ENCODE measurements at regions not wholly inside any gene's neighbourhood (a gene's known extent, or its start where the extent isn't known, plus 50 kb on each side); places are given as distances from the start of the nearest gene placed in this dataset.

- H3K27ac ChIP-seq (ENCODE audit: low read depth in 2 of 2, low read length in 2 of 2) = no peak overlapping the region
- H3K9me3 ChIP-seq (ENCODE audit: control insufficient read depth in 2 of 2, low read length in 2 of 2) = no peaks in the 10 kb centered on the region
- no peaks in the 10 kb centered on the region for H3K36me3 ChIP-seq (ENCODE audit: control insufficient read depth in 2 of 2, insufficient read depth in 2 of 2, low read length in 2 of 2)
- no peaks in the 10 kb centered on the region for H3K27me3 ChIP-seq (ENCODE audit: control insufficient read depth in 2 of 2, insufficient read depth in 2 of 2, low read length in 2 of 2)
- no peaks in the 10 kb centered on the region for H3K4me1 ChIP-seq (ENCODE audit: control insufficient read depth in 2 of 2, insufficient read depth in 2 of 2, low read length in 2 of 2)
- no peak overlapping the region for H3K4me3 ChIP-seq (ENCODE audit: low read length in 2 of 2)
- no peak overlapping the region for H3K9ac ChIP-seq (ENCODE audit: low read depth in 1 of 2, low read length in 2 of 2)
Observed at GRCh38 chr13:83333614-83334388, 548.5 kb downstream of the SLITRK1 start.

DNA sequence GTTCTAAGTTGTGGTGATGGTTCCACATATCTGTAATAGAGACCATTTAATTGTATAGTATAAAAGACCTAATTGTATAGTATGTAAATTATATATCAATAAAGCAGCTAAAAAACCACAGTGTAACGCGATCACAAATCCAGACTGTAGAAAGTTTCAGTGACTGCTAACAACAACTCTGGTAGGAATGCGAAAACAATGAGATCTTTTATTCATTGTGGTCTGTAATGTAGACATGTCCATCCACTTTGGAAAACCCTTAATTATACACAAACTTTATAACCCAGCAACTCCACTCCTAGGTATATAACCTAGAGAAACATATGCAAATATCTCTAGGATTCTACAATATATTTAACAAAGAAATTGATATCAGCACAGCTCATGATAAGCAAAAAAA is 549.5 kb downstream of the SLITRK1 start:
- no peak overlapping the region for H3K4me3 ChIP-seq (ENCODE audit: low read length in 2 of 2)
- no peaks in the 10 kb centered on the region for H3K4me1 ChIP-seq (ENCODE audit: control insufficient read depth in 2 of 2, insufficient read depth in 2 of 2, low read length in 2 of 2)
- H3K9me3 ChIP-seq (ENCODE audit: control insufficient read depth in 2 of 2, low read length in 2 of 2) = no peaks in the 10 kb centered on the region
- no peak overlapping the region for H3K27ac ChIP-seq (ENCODE audit: low read depth in 2 of 2, low read length in 2 of 2)
- H3K27me3 ChIP-seq (ENCODE audit: control insufficient read depth in 2 of 2, insufficient read depth in 2 of 2, low read length in 2 of 2) = no peaks in the 10 kb centered on the region
- H3K36me3 ChIP-seq (ENCODE audit: control insufficient read depth in 2 of 2, insufficient read depth in 2 of 2, low read length in 2 of 2) = no peaks in the 10 kb centered on the region
- no peak overlapping the region for H3K9ac ChIP-seq (ENCODE audit: low read depth in 1 of 2, low read length in 2 of 2)

DNA sequence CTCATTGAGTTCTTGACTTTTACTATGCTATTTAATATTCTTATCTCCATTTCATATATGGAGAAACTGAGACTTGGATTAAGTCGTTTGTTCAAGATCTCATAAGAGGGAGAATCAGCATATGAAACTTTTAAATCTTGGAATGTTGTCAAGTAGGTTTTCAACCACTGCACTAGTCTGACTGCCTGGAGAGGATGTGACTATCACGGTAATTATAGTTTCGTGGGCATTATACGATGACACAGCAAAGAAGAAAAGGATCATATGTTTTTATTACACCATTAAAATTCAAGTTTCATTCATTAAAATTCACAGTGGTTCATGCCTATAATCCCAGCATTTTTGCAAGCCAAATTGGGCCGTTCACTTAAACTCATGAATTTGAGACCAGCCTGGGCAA is 555.2 kb downstream of the SLITRK1 start:
- H3K27me3 ChIP-seq (ENCODE audit: control insufficient read depth in 2 of 2, insufficient read depth in 2 of 2, low read length in 2 of 2) = no peaks in the 10 kb centered on the region
- no peak overlapping the region for H3K9ac ChIP-seq (ENCODE audit: low read depth in 1 of 2, low read length in 2 of 2)
- no peaks in the 10 kb centered on the region for H3K4me1 ChIP-seq (ENCODE audit: control insufficient read depth in 2 of 2, insufficient read depth in 2 of 2, low read length in 2 of 2)
- peaks cover 0 to 3% of the 10 kb centered on the region in 2 donors for H3K9me3 ChIP-seq (ENCODE audit: control insufficient read depth in 2 of 2, low read length in 2 of 2)
- no peak overlapping the region for H3K27ac ChIP-seq (ENCODE audit: low read depth in 2 of 2, low read length in 2 of 2)
- no peaks in the 10 kb centered on the region for H3K36me3 ChIP-seq (ENCODE audit: control insufficient read depth in 2 of 2, insufficient read depth in 2 of 2, low read length in 2 of 2)
- H3K4me3 ChIP-seq (ENCODE audit: low read length in 2 of 2) = no peak overlapping the region

- Histone ChIP-seq H3K4me3 (ENCODE audit: low read length in 2 of 2) (no peak overlapping the region), H3K36me3 (ENCODE audit: control insufficient read depth in 2 of 2, insufficient read depth in 2 of 2, low read length in 2 of 2) (no peaks in the 10 kb centered on the region), H3K9ac (ENCODE audit: low read depth in 1 of 2, low read length in 2 of 2) (no peak overlapping the region), H3K9me3 (ENCODE audit: control insufficient read depth in 2 of 2, low read length in 2 of 2) (peaks cover 0 to 3% of the 10 kb centered on the region in 2 donors), H3K27me3 (ENCODE audit: control insufficient read depth in 2 of 2, insufficient read depth in 2 of 2, low read length in 2 of 2) (no peaks in the 10 kb centered on the region), H3K27ac (ENCODE audit: low read depth in 2 of 2, low read length in 2 of 2) (no peak overlapping the region), H3K4me1 (ENCODE audit: control insufficient read depth in 2 of 2, insufficient read depth in 2 of 2, low read length in 2 of 2) (no peaks in the 10 kb centered on the region)
Observed at GRCh38 chr13:83325125-83325853, 557.0 kb downstream of the SLITRK1 start.

DNA sequence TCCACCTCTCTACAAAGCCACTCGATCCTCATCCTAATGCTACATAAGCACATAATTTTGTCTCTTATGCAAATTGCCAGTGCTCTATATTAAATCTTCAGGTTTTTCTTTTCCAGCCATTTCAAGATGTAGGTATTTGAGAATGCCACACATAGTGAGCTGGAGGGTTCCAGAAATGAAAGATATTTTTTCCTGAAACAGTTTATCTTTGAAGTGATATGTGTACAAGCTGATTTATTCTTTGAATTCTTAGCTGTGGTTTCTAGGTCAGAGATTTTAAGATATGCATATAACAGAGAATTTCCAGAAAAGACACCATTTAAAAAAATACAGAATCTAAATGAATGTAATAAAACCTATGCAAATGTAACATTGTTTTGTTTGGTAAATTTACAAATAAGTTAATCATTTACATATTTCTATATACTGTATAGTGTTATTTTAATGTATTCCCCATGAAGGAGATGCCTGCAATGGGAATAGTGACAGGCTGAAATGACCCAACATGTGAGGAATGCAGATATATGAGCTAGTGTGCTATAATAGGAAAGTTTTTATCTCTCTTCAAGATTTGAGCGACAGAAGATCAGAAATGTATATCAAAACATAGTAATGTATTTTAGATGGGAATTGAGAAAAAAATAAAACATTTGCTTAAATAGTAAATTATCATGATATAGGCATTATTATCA is 570.2 kb downstream of the SLITRK1 start:
- Histone ChIP-seq H3K9ac (ENCODE audit: low read depth in 1 of 2, low read length in 2 of 2) (no peak overlapping the region), H3K27me3 (ENCODE audit: control insufficient read depth in 2 of 2, insufficient read depth in 2 of 2, low read length in 2 of 2) (no peaks in the 10 kb centered on the region), H3K36me3 (ENCODE audit: control insufficient read depth in 2 of 2, insufficient read depth in 2 of 2, low read length in 2 of 2) (no peaks in the 10 kb centered on the region), H3K4me3 (ENCODE audit: low read length in 2 of 2) (no peak overlapping the region), H3K4me1 (ENCODE audit: control insufficient read depth in 2 of 2, insufficient read depth in 2 of 2, low read length in 2 of 2) (no peaks in the 10 kb centered on the region), H3K9me3 (ENCODE audit: control insufficient read depth in 2 of 2, low read length in 2 of 2) (no peaks in the 10 kb centered on the region), H3K27ac (ENCODE audit: low read depth in 2 of 2, low read length in 2 of 2) (no peak overlapping the region)

- H3K4me3 ChIP-seq (ENCODE audit: low read length in 2 of 2) = no peak overlapping the region
- H3K27me3 ChIP-seq (ENCODE audit: control insufficient read depth in 2 of 2, insufficient read depth in 2 of 2, low read length in 2 of 2) = no peaks in the 10 kb centered on the region
- H3K9me3 ChIP-seq (ENCODE audit: control insufficient read depth in 2 of 2, low read length in 2 of 2) = peaks cover 0 to 3% of the 10 kb centered on the region in 2 donors
- no peak overlapping the region for H3K9ac ChIP-seq (ENCODE audit: low read depth in 1 of 2, low read length in 2 of 2)
- no peaks in the 10 kb centered on the region for H3K4me1 ChIP-seq (ENCODE audit: control insufficient read depth in 2 of 2, insufficient read depth in 2 of 2, low read length in 2 of 2)
- no peak overlapping the region for H3K27ac ChIP-seq (ENCODE audit: low read depth in 2 of 2, low read length in 2 of 2)
- H3K36me3 ChIP-seq (ENCODE audit: control insufficient read depth in 2 of 2, insufficient read depth in 2 of 2, low read length in 2 of 2) = no peaks in the 10 kb centered on the region
Observed at GRCh38 chr13:83298617-83299016, 583.7 kb downstream of the SLITRK1 start.

DNA sequence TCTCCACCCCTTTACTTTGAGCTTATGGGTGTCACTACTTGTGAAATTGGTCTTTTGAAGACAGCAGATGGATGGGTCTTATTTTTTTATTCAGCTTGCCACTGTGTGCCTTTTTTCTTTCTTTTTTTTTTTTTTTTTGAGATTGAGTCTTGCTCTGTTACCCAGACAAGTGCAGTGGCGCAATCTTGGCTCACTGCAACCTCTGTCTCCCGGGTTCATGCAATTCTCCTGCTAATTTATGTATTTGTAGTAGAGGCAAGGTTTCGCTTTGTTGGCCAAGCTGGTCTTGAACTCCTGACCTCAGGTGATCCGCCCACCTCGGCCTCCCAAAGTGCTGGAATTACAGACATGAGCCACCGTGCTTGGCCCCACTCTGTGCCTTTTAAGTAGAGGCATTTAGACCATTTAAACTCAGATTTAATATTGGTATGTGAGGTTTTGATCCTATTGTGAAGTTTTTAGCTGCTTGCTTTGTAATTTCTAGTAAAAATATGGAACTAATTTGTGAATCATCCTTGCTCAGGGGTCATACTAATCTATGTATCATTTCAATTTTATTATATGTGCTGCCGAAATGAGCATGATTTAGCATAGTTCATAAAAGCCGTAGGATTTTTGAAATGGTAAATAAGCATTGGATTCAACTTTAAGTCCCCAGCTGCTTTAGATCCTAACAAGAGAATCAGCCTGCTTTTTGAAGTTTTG is 584.5 kb downstream of the SLITRK1 start:
- Histone ChIP-seq H3K27ac (ENCODE audit: low read depth in 2 of 2, low read length in 2 of 2) (no peak overlapping the region), H3K4me3 (ENCODE audit: low read length in 2 of 2) (no peak overlapping the region)

DNA sequence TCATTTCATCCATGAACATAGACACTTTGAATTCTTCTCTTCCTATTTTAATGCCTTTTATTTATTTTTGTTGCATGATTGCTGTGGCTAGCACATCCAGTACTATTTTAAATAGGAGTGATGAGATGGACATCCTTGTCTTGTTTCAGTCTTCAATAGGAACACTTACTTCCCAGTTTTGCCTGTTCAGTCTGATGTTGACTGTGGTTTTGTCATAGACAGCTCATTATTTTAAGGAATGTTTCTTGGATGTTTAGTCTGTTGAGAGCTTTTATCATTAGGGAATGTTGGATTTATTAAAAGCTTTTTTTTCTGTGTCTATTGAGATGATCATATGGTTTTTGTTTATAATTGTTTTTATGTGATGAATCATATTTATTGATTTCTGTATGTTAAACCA is 586.6 kb downstream of the SLITRK1 start:
- Histone ChIP-seq H3K9ac (ENCODE audit: low read depth in 1 of 2, low read length in 2 of 2) (no peak overlapping the region), H3K4me3 (ENCODE audit: low read length in 2 of 2) (no peak overlapping the region), H3K9me3 (ENCODE audit: control insufficient read depth in 2 of 2, low read length in 2 of 2) (no peaks in the 10 kb centered on the region), H3K27ac (ENCODE audit: low read depth in 2 of 2, low read length in 2 of 2) (no peak overlapping the region), H3K36me3 (ENCODE audit: control insufficient read depth in 2 of 2, insufficient read depth in 2 of 2, low read length in 2 of 2) (no peaks in the 10 kb centered on the region), H3K4me1 (ENCODE audit: control insufficient read depth in 2 of 2, insufficient read depth in 2 of 2, low read length in 2 of 2) (no peaks in the 10 kb centered on the region), H3K27me3 (ENCODE audit: control insufficient read depth in 2 of 2, insufficient read depth in 2 of 2, low read length in 2 of 2) (no peaks in the 10 kb centered on the region)

More for the DNA sequence above, 584.5 kb downstream of the SLITRK1 start:
- no peaks in the 10 kb centered on the region for H3K4me1 ChIP-seq (ENCODE audit: control insufficient read depth in 2 of 2, insufficient read depth in 2 of 2, low read length in 2 of 2)
- H3K36me3 ChIP-seq (ENCODE audit: control insufficient read depth in 2 of 2, insufficient read depth in 2 of 2, low read length in 2 of 2) = no peaks in the 10 kb centered on the region
- no peak overlapping the region for H3K9ac ChIP-seq (ENCODE audit: low read depth in 1 of 2, low read length in 2 of 2)
- H3K27me3 ChIP-seq (ENCODE audit: control insufficient read depth in 2 of 2, insufficient read depth in 2 of 2, low read length in 2 of 2) = no peaks in the 10 kb centered on the region
- H3K9me3 ChIP-seq (ENCODE audit: control insufficient read depth in 2 of 2, low read length in 2 of 2) = no peaks in the 10 kb centered on the region

DNA sequence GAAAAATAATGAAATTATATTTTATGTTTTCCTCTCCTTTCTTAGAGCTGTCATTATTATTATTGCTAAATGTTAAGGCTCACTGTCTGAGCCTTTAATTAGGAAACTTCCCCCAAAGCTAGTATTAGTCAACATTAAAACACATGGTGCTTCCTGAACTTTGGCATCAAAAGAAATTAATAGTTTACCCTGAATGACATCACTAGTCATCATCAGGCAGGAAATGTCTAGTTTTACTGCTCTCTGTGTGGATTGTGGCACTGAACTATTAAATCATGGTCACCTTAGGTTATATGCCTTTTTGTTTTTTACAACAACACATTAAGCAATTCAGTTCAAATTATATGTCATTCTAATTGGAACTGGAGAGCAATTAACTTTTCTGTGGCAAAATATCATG is 595.5 kb downstream of the SLITRK1 start:
- no peaks in the 10 kb centered on the region for H3K4me1 ChIP-seq (ENCODE audit: control insufficient read depth in 2 of 2, insufficient read depth in 2 of 2, low read length in 2 of 2)
- no peak overlapping the region for H3K9ac ChIP-seq (ENCODE audit: low read depth in 1 of 2, low read length in 2 of 2)
- H3K36me3 ChIP-seq (ENCODE audit: control insufficient read depth in 2 of 2, insufficient read depth in 2 of 2, low read length in 2 of 2) = no peaks in the 10 kb centered on the region
- H3K9me3 ChIP-seq (ENCODE audit: control insufficient read depth in 2 of 2, low read length in 2 of 2) = no peaks in the 10 kb centered on the region
- no peak overlapping the region for H3K27ac ChIP-seq (ENCODE audit: low read depth in 2 of 2, low read length in 2 of 2)
- H3K27me3 ChIP-seq (ENCODE audit: control insufficient read depth in 2 of 2, insufficient read depth in 2 of 2, low read length in 2 of 2) = no peaks in the 10 kb centered on the region
- H3K4me3 ChIP-seq (ENCODE audit: low read length in 2 of 2) = no peak overlapping the region

Measured in mucosa of rectum (tissue), 2 donors.